Testis (tissue), 2 donors: ENCODE measurements at regions not wholly inside any gene's neighbourhood (a gene's known extent, or its start where the extent isn't known, plus 50 kb on each side); places are given as distances from the start of the nearest gene placed in this dataset.

ENCODE experiments used
- POLR2A ChIP-seq: fragments of 450-650 bp; IDR thresholded peaks from one replicate; pipeline ENCODE4 v1.6.1; 2017; ENCODE audit warnings: antibody characterized with exemption, mild to moderate bottlenecking, moderate library complexity
- TF ChIP-seq, protein P1 (sequence below), 3 experiments: fragments of 450-650 bp in 2 of 3; fragments of 200-600 bp in 1 of 3; sonication (generic) in 1 of 3; IDR thresholded peaks; one replicate each; pipeline ENCODE4 v1.5.1; 2016 to 2019; ENCODE audit warnings: antibody characterized with exemption in 3 of 3, mild to moderate bottlenecking in 2 of 3, moderate library complexity in 1 of 3

DNA sequence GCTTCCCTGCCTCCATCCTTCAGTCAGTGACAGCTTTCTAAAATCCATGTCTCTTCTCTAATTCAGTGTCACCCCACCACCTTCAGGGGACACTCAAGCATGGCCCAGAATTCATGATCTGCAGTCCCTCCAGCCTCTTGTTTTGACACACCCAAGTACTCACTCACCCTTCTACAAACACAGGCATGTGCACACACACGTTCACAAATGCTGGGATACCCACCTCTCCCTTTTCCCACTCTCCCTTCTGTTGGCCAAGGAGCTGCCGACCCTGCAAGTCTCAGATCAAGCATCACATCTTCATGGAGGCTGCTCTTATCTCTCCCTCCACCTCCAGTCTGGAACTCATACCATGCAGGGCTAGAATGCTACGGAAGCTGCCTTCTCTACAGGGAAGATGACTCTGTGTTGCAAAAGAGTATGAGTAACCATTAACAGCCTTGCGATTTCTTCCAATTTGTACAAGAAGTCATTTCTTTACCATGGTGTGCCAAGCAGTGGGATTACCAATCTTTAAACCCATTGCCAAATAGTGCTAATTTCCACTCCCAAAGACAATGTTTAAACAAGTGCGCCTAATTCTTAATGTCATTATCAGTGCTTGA lies 196.1 kb downstream of the BCL11B start:
- TF ChIP-seq, protein P1, sequence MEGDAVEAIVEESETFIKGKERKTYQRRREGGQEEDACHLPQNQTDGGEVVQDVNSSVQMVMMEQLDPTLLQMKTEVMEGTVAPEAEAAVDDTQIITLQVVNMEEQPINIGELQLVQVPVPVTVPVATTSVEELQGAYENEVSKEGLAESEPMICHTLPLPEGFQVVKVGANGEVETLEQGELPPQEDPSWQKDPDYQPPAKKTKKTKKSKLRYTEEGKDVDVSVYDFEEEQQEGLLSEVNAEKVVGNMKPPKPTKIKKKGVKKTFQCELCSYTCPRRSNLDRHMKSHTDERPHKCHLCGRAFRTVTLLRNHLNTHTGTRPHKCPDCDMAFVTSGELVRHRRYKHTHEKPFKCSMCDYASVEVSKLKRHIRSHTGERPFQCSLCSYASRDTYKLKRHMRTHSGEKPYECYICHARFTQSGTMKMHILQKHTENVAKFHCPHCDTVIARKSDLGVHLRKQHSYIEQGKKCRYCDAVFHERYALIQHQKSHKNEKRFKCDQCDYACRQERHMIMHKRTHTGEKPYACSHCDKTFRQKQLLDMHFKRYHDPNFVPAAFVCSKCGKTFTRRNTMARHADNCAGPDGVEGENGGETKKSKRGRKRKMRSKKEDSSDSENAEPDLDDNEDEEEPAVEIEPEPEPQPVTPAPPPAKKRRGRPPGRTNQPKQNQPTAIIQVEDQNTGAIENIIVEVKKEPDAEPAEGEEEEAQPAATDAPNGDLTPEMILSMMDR (IDR thresholded peaks at IDR 0.05), result no peak
- no peak for TF ChIP-seq POLR2A
